WTC11 (cell line): ENCODE measurements at regions not wholly inside any gene's neighbourhood (a gene's known extent, or its start where the extent isn't known, plus 50 kb on each side); places are given as distances from the start of the nearest gene placed in this dataset.

Experiments used
- ATAC-seq: fragments of 200-7000 bp; cut with Tn5 transposase; 2 replicates; pipeline ENCODE4 v1.10.0; 2021; ENCODE audit warnings: mild to moderate bottlenecking, moderate library complexity
- CTCF ChIA-PET: fragments of 300-600 bp; sonication (Branson Sonifier 250); formaldehyde crosslinking; loops from one replicate; lab custom pipeline; 2021; ENCODE audit warnings: antibody characterized with exemption; lab: Charles Lee
- POLR2A ChIA-PET: fragments of 350-600 bp; sonication (Branson Sonifier 250); formaldehyde crosslinking; loops from one replicate; lab custom pipeline; 2021; ENCODE audit warnings: antibody characterized with exemption; lab: Charles Lee
- DNase-seq: peaks from one replicate; pipeline ENCODE4 v3.0.0; 2021; ENCODE audit warnings: low spot score
- H3K27ac Mint-ChIP-seq: 2 replicates; pipeline ENCODE4 v1.8.0; 2021; ENCODE audit warnings: mixed read lengths
- H3K27me3 Mint-ChIP-seq: 2 replicates; pipeline ENCODE4 v1.8.0; 2021; ENCODE audit warnings: low read depth, mild to moderate bottlenecking, moderate library complexity, mixed read lengths
- H3K36me3 Mint-ChIP-seq: 2 replicates; pipeline ENCODE4 v1.8.0; 2021; ENCODE audit warnings: mixed read lengths
- H3K4me1 Mint-ChIP-seq: 2 replicates; pipeline ENCODE4 v1.8.0; 2022; ENCODE audit warnings: mixed read lengths
- H3K4me3 Mint-ChIP-seq: 2 replicates; pipeline ENCODE4 v1.8.0; 2021; ENCODE audit warnings: mild to moderate bottlenecking, moderate library complexity, mixed read lengths
- H3K9me3 Mint-ChIP-seq: 2 replicates; pipeline ENCODE4 v1.8.0; 2021; ENCODE audit warnings: mixed read lengths
- AR ChIP-seq: fragments of 250-450 bp; sonication (Bioruptor Pico); IDR thresholded peaks from 2 replicates; pipeline ENCODE4 v1.9.0; 2021; ENCODE audit warnings: mild to moderate bottlenecking
- ATF3 ChIP-seq: sonication (generic); formaldehyde crosslinking; conservative IDR thresholded peaks from 2 replicates; pipeline ENCODE4 v1.8.1; 2022; ENCODE audit warnings: mild to moderate bottlenecking, missing genetic modification reagents
- CREM ChIP-seq: sonication (generic); formaldehyde crosslinking; IDR thresholded peaks from 2 replicates; pipeline ENCODE4 v1.8.1; 2022; ENCODE audit warnings: mild to moderate bottlenecking, missing genetic modification reagents, moderate library complexity
- E2F4 ChIP-seq: sonication (generic); formaldehyde crosslinking; IDR thresholded peaks from 2 replicates; pipeline ENCODE4 v1.8.1; 2022; ENCODE audit warnings: low read depth, mild to moderate bottlenecking, moderate library complexity, missing genetic modification reagents, borderline replicate concordance
- KAT7 ChIP-seq: sonication (generic); formaldehyde crosslinking; IDR thresholded peaks from 2 replicates; pipeline ENCODE4 v1.8.1; 2023; ENCODE audit warnings: missing genetic modification reagents, mild to moderate bottlenecking, borderline replicate concordance
- SP1 ChIP-seq: sonication (generic); formaldehyde crosslinking; conservative IDR thresholded peaks from 2 replicates; pipeline ENCODE4 v1.8.1; 2022; ENCODE audit warnings: missing genetic modification reagents
- ZBTB43 ChIP-seq: sonication (generic); formaldehyde crosslinking; IDR thresholded peaks from 2 replicates; pipeline ENCODE4 v1.8.1; 2023; ENCODE audit warnings: mild to moderate bottlenecking, missing genetic modification reagents
- ZMAT4 ChIP-seq: fragments of 250-450 bp; sonication (Bioruptor Pico); IDR thresholded peaks from 2 replicates; pipeline ENCODE4 v1.9.0; 2021; ENCODE audit warnings: mild to moderate bottlenecking
- ZNF317 ChIP-seq: sonication (generic); formaldehyde crosslinking; IDR thresholded peaks from 2 replicates; pipeline ENCODE4 v1.8.1; 2023; ENCODE audit warnings: low read depth, mild to moderate bottlenecking, moderate library complexity, missing genetic modification reagents, borderline replicate concordance
- ZNF396 ChIP-seq: fragments of 250-450 bp; sonication (Bioruptor Pico); IDR thresholded peaks from 2 replicates; pipeline ENCODE4 v1.8.0; 2021; ENCODE audit warnings: mild to moderate bottlenecking, moderate library complexity, borderline replicate concordance
- ZNF423 ChIP-seq: fragments of 250-450 bp; sonication (Bioruptor Pico); IDR thresholded peaks from 2 replicates; pipeline ENCODE4 v2.1.2; 2022; ENCODE audit warnings: mild to moderate bottlenecking, moderate library complexity
- ZNF425 ChIP-seq: fragments of 250-450 bp; sonication (Bioruptor Pico); conservative IDR thresholded peaks from 2 replicates; pipeline ENCODE4 v1.9.0; 2021; ENCODE audit warnings: mild to moderate bottlenecking

- TF ChIP-seq ZBTB43, result no peak
- TF ChIP-seq ATF3 (CRISPR knock-in tag), result no peak
- no peak for TF ChIP-seq ZNF423 (CRISPR knock-in tag)
- TF ChIP-seq SP1 (CRISPR knock-in tag), result no peak
- TF ChIP-seq ZNF425, result no peak
These were observed 1399.3 kb upstream of the LRRTM1 start (continued) for GRCh38 chr2:81703831-81704230.

- ChIA-PET CTCF (no interaction called here), POLR2A (no interaction called here)
- H3K4me1 Mint-ChIP-seq, result no peaks in the 10 kb centered on the region
- H3K27me3 Mint-ChIP-seq, result no peaks in the 10 kb centered on the region
- DNase-seq (no peak), ATAC-seq (no peak)
- no peak overlapping the region for H3K27ac Mint-ChIP-seq
- no peaks in the 10 kb centered on the region for H3K36me3 Mint-ChIP-seq
- TF ChIP-seq AR (CRISPR knock-in tag), result no peak
- TF ChIP-seq KAT7 (CRISPR knock-in tag), result no peak
- H3K4me3 Mint-ChIP-seq, result no peak overlapping the region
- H3K9me3 Mint-ChIP-seq, result peaks cover 11% of the 10 kb centered on the region
These were observed 1388.0 kb upstream of the LRRTM1 start for GRCh38 chr2:81692566-81692965.

GRCh38 chr2:81675641-81676040 is 1371.1 kb upstream of the LRRTM1 start:
- ChIA-PET POLR2A (no interaction called here), CTCF (no interaction called here)
- H3K4me3 Mint-ChIP-seq, result no peak overlapping the region
- ATAC-seq (no peak), DNase-seq (no peak)
- no peak overlapping the region for H3K27ac Mint-ChIP-seq
- no peak for TF ChIP-seq ZNF425
- TF ChIP-seq E2F4 (CRISPR knock-in tag), result no peak
- no peaks in the 10 kb centered on the region for H3K9me3 Mint-ChIP-seq
- peaks cover 8% of the 10 kb centered on the region for H3K4me1 Mint-ChIP-seq
- no peaks in the 10 kb centered on the region for H3K36me3 Mint-ChIP-seq
- H3K27me3 Mint-ChIP-seq, result no peaks in the 10 kb centered on the region

GRCh38 chr2:81672923-81673322 is 1368.4 kb upstream of the LRRTM1 start:
- ATAC-seq (no peak), DNase-seq (no peak)
- CTCF ChIA-PET, result no interaction called here
- H3K27ac Mint-ChIP-seq, result no peak overlapping the region
- TF ChIP-seq ZMAT4 (CRISPR knock-in tag) (no peak), ZNF396 (CRISPR knock-in tag) (no peak), CREM (CRISPR knock-in tag) (no peak), ZNF317 (CRISPR knock-in tag) (no peak)
- no peaks in the 10 kb centered on the region for H3K36me3 Mint-ChIP-seq
- POLR2A ChIA-PET, result no interaction called here
- no peaks in the 10 kb centered on the region for H3K9me3 Mint-ChIP-seq
- no peaks in the 10 kb centered on the region for H3K27me3 Mint-ChIP-seq
- H3K4me1 Mint-ChIP-seq, result no peaks in the 10 kb centered on the region
- H3K4me3 Mint-ChIP-seq, result no peak overlapping the region
